NB4 (cell line): ENCODE measurements at regions not wholly inside any gene's neighbourhood (a gene's known extent, or its start where the extent isn't known, plus 50 kb on each side); places are given as distances from the start of the nearest gene placed in this dataset.

Experiments
- CTCF ChIP-seq: IDR thresholded peaks from one replicate; pipeline ENCODE4 v1.5.1; 2012; ENCODE audit warnings: low read depth, low read length
- MAX ChIP-seq: IDR thresholded peaks from 2 replicates; pipeline ENCODE4 v1.6.1; 2011; ENCODE audit warnings: low read depth, low read length
- MYC ChIP-seq: IDR thresholded peaks from 2 replicates; pipeline ENCODE4 v1.6.1; 2011; ENCODE audit warnings: low read depth, low read length
- POLR2A ChIP-seq: IDR thresholded peaks from 2 replicates; pipeline ENCODE4 v1.6.1; 2011; ENCODE audit warnings: mild to moderate bottlenecking; ENCODE audit not compliant: insufficient read length; ENCODE audit errors: extremely low read depth

- no peak for TF ChIP-seq CTCF
- TF ChIP-seq MAX, result no peak
- no peak for TF ChIP-seq POLR2A
- no peak for TF ChIP-seq MYC
Measured at GRCh38 chr16:17605784-17606183, 135.0 kb upstream of the XYLT1 start.
